ENCODE measurements at regions not wholly inside any gene's neighbourhood (a gene's known extent, or its start where the extent isn't known, plus 50 kb on each side); places are given as distances from the start of the nearest gene placed in this dataset.

DNA sequence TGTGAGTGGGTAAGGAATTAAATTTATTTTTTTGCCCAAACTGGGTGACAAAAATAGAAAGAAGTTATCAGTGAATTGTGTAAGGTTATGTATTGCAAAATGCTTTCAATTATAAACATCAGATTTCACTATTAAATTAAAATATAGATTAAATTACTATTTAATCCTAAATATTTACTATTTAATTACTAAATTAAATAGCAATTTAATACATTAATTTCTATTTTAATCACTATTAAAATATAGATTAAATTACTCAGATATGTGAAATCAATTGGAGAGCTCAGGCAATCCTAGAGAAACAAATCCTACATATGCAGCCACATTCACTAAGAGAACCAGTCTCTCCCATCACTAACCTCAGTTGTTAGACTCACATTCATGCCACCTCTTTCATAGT, 2075.8 kb downstream of the MRPL39 start:
- no peaks in the 10 kb centered on the region for H3K9me2 ChIP-seq (replicated peaks; ENCODE audit: insufficient read depth, low read length)
- H3K27ac ChIP-seq (ENCODE audit: low read length), result no peak overlapping the region
- H3K4me2 ChIP-seq (ENCODE audit: low read depth, low read length), result no peak overlapping the region
- H3F3A ChIP-seq (ENCODE audit: insufficient read depth, low read length), result no peaks in the 10 kb centered on the region
- H3K79me2 ChIP-seq (ENCODE audit: low read length), result no peaks in the 10 kb centered on the region
- no peak overlapping the region for H3K9ac ChIP-seq (ENCODE audit: low read length)
- no peaks in the 10 kb centered on the region for H3K9me3 ChIP-seq (replicated peaks; ENCODE audit: insufficient read depth, low read length)
- H2AFZ ChIP-seq (ENCODE audit: low read length), result no peak overlapping the region
- TF ChIP-seq, protein P1, sequence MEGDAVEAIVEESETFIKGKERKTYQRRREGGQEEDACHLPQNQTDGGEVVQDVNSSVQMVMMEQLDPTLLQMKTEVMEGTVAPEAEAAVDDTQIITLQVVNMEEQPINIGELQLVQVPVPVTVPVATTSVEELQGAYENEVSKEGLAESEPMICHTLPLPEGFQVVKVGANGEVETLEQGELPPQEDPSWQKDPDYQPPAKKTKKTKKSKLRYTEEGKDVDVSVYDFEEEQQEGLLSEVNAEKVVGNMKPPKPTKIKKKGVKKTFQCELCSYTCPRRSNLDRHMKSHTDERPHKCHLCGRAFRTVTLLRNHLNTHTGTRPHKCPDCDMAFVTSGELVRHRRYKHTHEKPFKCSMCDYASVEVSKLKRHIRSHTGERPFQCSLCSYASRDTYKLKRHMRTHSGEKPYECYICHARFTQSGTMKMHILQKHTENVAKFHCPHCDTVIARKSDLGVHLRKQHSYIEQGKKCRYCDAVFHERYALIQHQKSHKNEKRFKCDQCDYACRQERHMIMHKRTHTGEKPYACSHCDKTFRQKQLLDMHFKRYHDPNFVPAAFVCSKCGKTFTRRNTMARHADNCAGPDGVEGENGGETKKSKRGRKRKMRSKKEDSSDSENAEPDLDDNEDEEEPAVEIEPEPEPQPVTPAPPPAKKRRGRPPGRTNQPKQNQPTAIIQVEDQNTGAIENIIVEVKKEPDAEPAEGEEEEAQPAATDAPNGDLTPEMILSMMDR (IDR thresholded peaks at IDR 0.05; ENCODE audit: low read length), result no peak
- TF ChIP-seq EZH2phosphoT487 (IDR thresholded peaks at IDR 0.05; ENCODE audit: low read length) (no peak), EZH2 (optimal IDR thresholded peaks at IDR 0.05; ENCODE audit: low read depth, low read length) (no peak)
- no peak for DNase-seq
- no peak overlapping the region for H3K4me3 ChIP-seq (ENCODE audit: low read length)
- H3K36me3 ChIP-seq (replicated peaks; ENCODE audit: insufficient read depth, low read length), result no peaks in the 10 kb centered on the region
- no peaks in the 10 kb centered on the region for H3K4me1 ChIP-seq (ENCODE audit: low read length)
- no peaks in the 10 kb centered on the region for H4K20me1 ChIP-seq (ENCODE audit: insufficient read depth, low read length)
- no peaks in the 10 kb centered on the region for H3K27me3 ChIP-seq (replicated peaks; ENCODE audit: insufficient read depth, low read length)

DNA sequence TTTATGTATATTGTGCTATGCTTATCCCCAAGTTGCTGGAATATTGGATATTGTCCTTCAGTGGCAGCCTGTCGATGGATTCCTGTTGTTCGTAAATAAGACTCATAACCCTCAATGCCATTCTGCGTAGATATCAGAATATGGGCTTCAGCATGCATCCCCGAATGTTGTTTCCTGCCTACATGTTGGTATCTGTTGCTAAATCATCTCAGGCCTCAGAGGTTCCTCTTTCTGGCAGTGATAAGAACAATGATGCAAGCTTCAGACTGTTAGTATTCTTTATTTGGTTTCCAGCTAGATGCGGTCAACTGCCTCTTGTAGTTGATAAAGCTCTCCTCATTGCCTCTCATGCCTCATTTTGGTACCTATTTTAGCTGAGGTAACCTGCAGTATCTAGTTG, 2082.6 kb downstream of the MRPL39 start:
- H3F3A ChIP-seq (ENCODE audit: insufficient read depth, low read length), result no peaks in the 10 kb centered on the region
- H3K79me2 ChIP-seq (ENCODE audit: low read length), result no peaks in the 10 kb centered on the region
- H3K9me2 ChIP-seq (replicated peaks; ENCODE audit: insufficient read depth, low read length), result no peaks in the 10 kb centered on the region
- no peaks in the 10 kb centered on the region for H3K27me3 ChIP-seq (replicated peaks; ENCODE audit: insufficient read depth, low read length)
- H3K9me3 ChIP-seq (replicated peaks; ENCODE audit: insufficient read depth, low read length), result no peaks in the 10 kb centered on the region
- H3K4me3 ChIP-seq (ENCODE audit: low read length), result no peak overlapping the region
- H3K36me3 ChIP-seq (replicated peaks; ENCODE audit: insufficient read depth, low read length), result no peaks in the 10 kb centered on the region
- H3K27ac ChIP-seq (ENCODE audit: low read length), result no peak overlapping the region
- no peak overlapping the region for H3K4me2 ChIP-seq (ENCODE audit: low read depth, low read length)
- H2AFZ ChIP-seq (ENCODE audit: low read length), result no peak overlapping the region
- DNase-seq, result no peak
- H4K20me1 ChIP-seq (ENCODE audit: insufficient read depth, low read length), result no peaks in the 10 kb centered on the region
- no peak overlapping the region for H3K9ac ChIP-seq (ENCODE audit: low read length)
- TF ChIP-seq EZH2 (optimal IDR thresholded peaks at IDR 0.05; ENCODE audit: low read depth, low read length) (no peak), EZH2phosphoT487 (IDR thresholded peaks at IDR 0.05; ENCODE audit: low read length) (no peak)
- TF ChIP-seq, protein P1 (IDR thresholded peaks at IDR 0.05; ENCODE audit: low read length), result no peak
- no peaks in the 10 kb centered on the region for H3K4me1 ChIP-seq (ENCODE audit: low read length)

GRCh38 chr21:23522751-23523150, 2084.5 kb downstream of the MRPL39 start:
- H3K4me3 ChIP-seq (ENCODE audit: low read length), result no peak overlapping the region
- H3K27ac ChIP-seq (ENCODE audit: low read length), result no peak overlapping the region
- no peaks in the 10 kb centered on the region for H3F3A ChIP-seq (ENCODE audit: insufficient read depth, low read length)
- H3K36me3 ChIP-seq (replicated peaks; ENCODE audit: insufficient read depth, low read length), result no peaks in the 10 kb centered on the region
- H3K79me2 ChIP-seq (ENCODE audit: low read length), result no peaks in the 10 kb centered on the region
- H4K20me1 ChIP-seq (ENCODE audit: insufficient read depth, low read length), result no peaks in the 10 kb centered on the region
- TF ChIP-seq, protein P1 (IDR thresholded peaks at IDR 0.05; ENCODE audit: low read length), result no peak
- TF ChIP-seq EZH2 (optimal IDR thresholded peaks at IDR 0.05; ENCODE audit: low read depth, low read length) (no peak), EZH2phosphoT487 (IDR thresholded peaks at IDR 0.05; ENCODE audit: low read length) (no peak)
- H3K27me3 ChIP-seq (replicated peaks; ENCODE audit: insufficient read depth, low read length), result no peaks in the 10 kb centered on the region
- H3K9me2 ChIP-seq (replicated peaks; ENCODE audit: insufficient read depth, low read length), result no peaks in the 10 kb centered on the region
- no peak for DNase-seq
- no peak overlapping the region for H2AFZ ChIP-seq (ENCODE audit: low read length)
- H3K9ac ChIP-seq (ENCODE audit: low read length), result no peak overlapping the region
- no peaks in the 10 kb centered on the region for H3K9me3 ChIP-seq (replicated peaks; ENCODE audit: insufficient read depth, low read length)
- no peak overlapping the region for H3K4me2 ChIP-seq (ENCODE audit: low read depth, low read length)
- no peaks in the 10 kb centered on the region for H3K4me1 ChIP-seq (ENCODE audit: low read length)
